GM12878 (cell line): ENCODE measurements at regions not wholly inside any gene's neighbourhood (a gene's known extent, or its start where the extent isn't known, plus 50 kb on each side); places are given as distances from the start of the nearest gene placed in this dataset.

Source experiments
- ATAC-seq: fragments of 200-7000 bp; cut with Tn5 transposase; 3 replicates; pipeline ENCODE4 v1.9.1; 2020; ENCODE audit warnings: mild to moderate bottlenecking, moderate library complexity
- BruUV-seq: library from RNA; stranded (reverse); fragments of 400-500 nt; replicated peaks from 2 replicates; lab custom pipeline; 2021; lab: Mats Ljungman, UMichigan
- CTCF ChIA-PET: fragments of 300-600 bp; sonication (Branson Sonifier 250); formaldehyde crosslinking; extraction: SDS; loops from one replicate; lab custom pipeline; 2021; ENCODE audit warnings: inconsistent platforms; lab: Yijun Ruan, JAX
- POLR2A ChIA-PET: fragments of 350-600 bp; formaldehyde crosslinking; extraction: SDS; loops from one replicate; lab custom pipeline; 2021; ENCODE audit warnings: inconsistent platforms; lab: Charles Lee
- RAD21 ChIA-PET: fragments of 300-600 bp; sonication (Branson Sonifier 250); formaldehyde crosslinking; loops from one replicate; lab custom pipeline; 2023; ENCODE audit warnings: antibody characterized with exemption; ENCODE audit not compliant: unreplicated experiment; lab: Charles Lee
- SMC1A ChIA-PET: fragments of 300-600 bp; sonication (Branson Sonifier 250); formaldehyde crosslinking; loops from one replicate; lab custom pipeline; 2023; ENCODE audit not compliant: unreplicated experiment, uncharacterized antibody; lab: Charles Lee
- DNase-seq: peaks from one replicate; pipeline ENCODE4 v3.0.0-alpha.2; 2011; ENCODE audit warnings: low read depth, low spot score
- FAIRE-seq: peaks from 3 replicates; lab custom pipeline; 2011; peaks lifted over from hg19 to GRCh38; lab: Jason Lieb, UNC
- H2AFZ ChIP-seq: 2 replicates; pipeline ENCODE4 v1.6.0; 2011; ENCODE audit warnings: low read depth, low read length, control low read depth; ENCODE audit not compliant: control insufficient read depth
- H3K27ac ChIP-seq: 2 replicates; pipeline ENCODE4 v1.5.1; 2011; ENCODE audit warnings: control low read depth; ENCODE audit not compliant: control insufficient read depth, insufficient read depth
- H3K27me3 ChIP-seq, 2 experiments: replicated peaks in 1 of 2; 2 replicates each; pipeline versions ENCODE4 v1.6.0 to v1.6.1; 2011; ENCODE audit warnings: low read length in 1 of 2; ENCODE audit not compliant: control insufficient read depth in 2 of 2, insufficient read depth in 2 of 2
- H3K36me3 ChIP-seq, 2 experiments: 2 replicates each; pipeline ENCODE4 v1.5.1; 2011; ENCODE audit warnings: low read length in 1 of 2; ENCODE audit not compliant: control insufficient read depth in 2 of 2, insufficient read depth in 2 of 2
- H3K4me1 ChIP-seq: 2 replicates; pipeline ENCODE4 v1.6.1; 2011; ENCODE audit warnings: mild to moderate bottlenecking, low read length, moderate library complexity, mixed read lengths; ENCODE audit not compliant: control insufficient read depth, insufficient read depth
- H3K4me2 ChIP-seq: 2 replicates; pipeline ENCODE4 v1.6.0; 2011; ENCODE audit warnings: control low read depth; ENCODE audit not compliant: control insufficient read depth, insufficient read depth
- H3K4me3 ChIP-seq: fragments of 200-600 bp; sonication (generic); 2 replicates; pipeline ENCODE4 v1.5.1; 2016
- H3K79me2 ChIP-seq: 2 replicates; pipeline ENCODE4 v1.6.0; 2011; ENCODE audit warnings: low read length; ENCODE audit not compliant: control insufficient read depth, insufficient read depth
- H3K9ac ChIP-seq: 2 replicates; pipeline ENCODE4 v1.8.0; 2011; ENCODE audit warnings: low read length, control low read depth, mixed read lengths; ENCODE audit not compliant: control insufficient read depth, insufficient read depth
- H3K9me3 ChIP-seq: replicated peaks from 3 replicates; pipeline ENCODE4 v1.5.1; 2011; ENCODE audit warnings: mild to moderate bottlenecking, low read length; ENCODE audit not compliant: control insufficient read depth, insufficient read depth
- H4K20me1 ChIP-seq: 2 replicates; pipeline ENCODE4 v1.6.0; 2011; ENCODE audit not compliant: control insufficient read depth, insufficient read depth
- CBX3 ChIP-seq: fragments of 200-600 bp; sonication (generic); IDR thresholded peaks from 2 replicates; pipeline ENCODE4 v1.6.1; 2016; ENCODE audit warnings: low read depth, borderline replicate concordance
- CHD1 ChIP-seq: IDR thresholded peaks from 2 replicates; pipeline ENCODE4 v1.6.1; 2012; ENCODE audit warnings: low read depth, low read length, improper control_type of control experiment
- CHD2 ChIP-seq: IDR thresholded peaks from 2 replicates; pipeline ENCODE4 v1.6.1; 2011; ENCODE audit warnings: low read depth, low read length, improper control_type of control experiment, borderline replicate concordance
- CREM ChIP-seq: IDR thresholded peaks from 2 replicates; pipeline ENCODE4 v1.6.1; 2014; ENCODE audit warnings: antibody characterized with exemption, low read depth
- ESRRA ChIP-seq: IDR thresholded peaks from 2 replicates; pipeline ENCODE4 v1.6.1; 2012; ENCODE audit warnings: mild to moderate bottlenecking, low read length, improper control_type of control experiment
- HDAC2 ChIP-seq: fragments of 200-600 bp; sonication (generic); IDR thresholded peaks from 2 replicates; pipeline ENCODE4 v1.6.1; 2017
- HDAC6 ChIP-seq: fragments of 200-600 bp; sonication (generic); IDR thresholded peaks from one replicate; pipeline ENCODE4 v1.8.0; 2017; ENCODE audit warnings: antibody characterized with exemption; ENCODE audit not compliant: unreplicated experiment
- MYC ChIP-seq: IDR thresholded peaks from 2 replicates; pipeline ENCODE4 v1.6.1; 2011; ENCODE audit warnings: mild to moderate bottlenecking, low read length, moderate library complexity, inconsistent platforms; ENCODE audit not compliant: insufficient read depth, insufficient replicate concordance, insufficient read length, severe bottlenecking
- NBN ChIP-seq: fragments of 450-650 bp; IDR thresholded peaks from 2 replicates; pipeline ENCODE4 v1.6.1; 2016
- NR2F1 ChIP-seq: fragments of 450-650 bp; conservative IDR thresholded peaks from 2 replicates; pipeline ENCODE4 v1.6.1; 2017; ENCODE audit warnings: mild to moderate bottlenecking
- POLR2AphosphoS5 ChIP-seq: IDR thresholded peaks from 2 replicates; pipeline ENCODE4 v1.6.1; 2011; ENCODE audit warnings: mild to moderate bottlenecking, low read length, inconsistent platforms
- RFX5 ChIP-seq: IDR thresholded peaks from 2 replicates; pipeline ENCODE4 v1.6.1; 2011; ENCODE audit warnings: low read depth, low read length, improper control_type of control experiment
- RUNX3 ChIP-seq: IDR thresholded peaks from 2 replicates; pipeline ENCODE4 v1.6.1; 2012; ENCODE audit warnings: low read length, inconsistent platforms
- ZZZ3 ChIP-seq: IDR thresholded peaks from 2 replicates; pipeline ENCODE4 v1.6.1; 2011; ENCODE audit warnings: low read depth; ENCODE audit not compliant: control insufficient read depth, insufficient read length
- WGBS: methylation state at CpG from one replicate; pipeline ENCODE4 v1.1.6; 2016; ENCODE audit warnings: low lambda C conversion rate; ENCODE audit not compliant: insufficient replicate concordance, insufficient coverage; ENCODE audit errors: missing lambda C conversion rate; 5-methylcytosine and 5-hydroxymethylcytosine counted together
- in situ Hi-C: fragments of 300-500 bp; cut with MboI; formaldehyde crosslinking; loops from 9 replicates; pipeline ENCODE4 v1.14.3; 2018; ENCODE audit warnings: mixed read lengths
- intact Hi-C: fragments of 100-400 bp; cut with micrococcal nuclease; formaldehyde crosslinking; loops from one replicate; pipeline ENCODE4 v1.14.2; 2022; ENCODE audit not compliant: unreplicated experiment
- TF ChIP-seq, protein P1 (sequence below): fragments of 450-650 bp; IDR thresholded peaks from 2 replicates; pipeline ENCODE4 v1.6.1; 2017; ENCODE audit warnings: mild to moderate bottlenecking, moderate library complexity
- TF ChIP-seq, protein P2 (sequence below): IDR thresholded peaks from 2 replicates; pipeline ENCODE4 v1.6.1; 2011; ENCODE audit warnings: low read depth, mild to moderate bottlenecking, low read length, moderate library complexity, borderline replicate concordance; ENCODE audit errors: extremely low read depth
- TF ChIP-seq, protein P3 (sequence below), 3 experiments: IDR thresholded peaks in 2 of 3; conservative IDR thresholded peaks in 1 of 3; 2 replicates each; pipeline ENCODE4 v1.5.1; 2011; ENCODE audit warnings: low read depth in 3 of 3, low read length in 3 of 3, mild to moderate bottlenecking in 3 of 3, control low read depth in 2 of 3, moderate library complexity in 2 of 3, inconsistent platforms in 1 of 3, mixed read lengths in 1 of 3; ENCODE audit not compliant: control insufficient read depth in 2 of 3, insufficient read depth in 1 of 3; ENCODE audit errors: extremely low read depth in 1 of 3

DNA sequence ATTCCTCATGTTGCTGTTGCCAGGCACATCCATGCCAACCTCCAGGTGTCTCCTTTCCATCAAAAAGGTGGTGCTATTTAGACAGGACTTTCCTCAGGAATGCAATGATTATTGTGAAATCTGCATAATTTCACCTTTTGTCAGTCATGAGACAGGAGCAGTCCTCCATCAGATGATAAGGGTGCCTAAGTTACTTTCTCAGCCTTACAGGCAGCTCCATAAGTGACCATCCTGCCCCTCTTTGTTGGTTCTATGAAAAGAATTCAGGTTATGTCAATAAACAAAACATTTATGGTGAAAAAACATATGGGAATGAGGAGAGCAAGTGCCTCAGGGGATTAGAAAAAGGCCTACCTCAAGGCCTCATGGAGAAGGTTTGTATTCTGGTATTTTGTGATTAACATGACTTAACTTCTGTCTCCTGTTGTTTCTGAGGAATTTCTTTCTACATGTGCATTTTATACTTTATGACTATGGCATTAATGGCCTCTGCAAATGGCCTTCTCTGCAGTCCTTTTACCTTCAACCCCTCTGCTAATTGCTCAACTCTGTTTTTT is 110.3 kb upstream of the DIAPH3 start (continued):
- TF ChIP-seq, protein P1, sequence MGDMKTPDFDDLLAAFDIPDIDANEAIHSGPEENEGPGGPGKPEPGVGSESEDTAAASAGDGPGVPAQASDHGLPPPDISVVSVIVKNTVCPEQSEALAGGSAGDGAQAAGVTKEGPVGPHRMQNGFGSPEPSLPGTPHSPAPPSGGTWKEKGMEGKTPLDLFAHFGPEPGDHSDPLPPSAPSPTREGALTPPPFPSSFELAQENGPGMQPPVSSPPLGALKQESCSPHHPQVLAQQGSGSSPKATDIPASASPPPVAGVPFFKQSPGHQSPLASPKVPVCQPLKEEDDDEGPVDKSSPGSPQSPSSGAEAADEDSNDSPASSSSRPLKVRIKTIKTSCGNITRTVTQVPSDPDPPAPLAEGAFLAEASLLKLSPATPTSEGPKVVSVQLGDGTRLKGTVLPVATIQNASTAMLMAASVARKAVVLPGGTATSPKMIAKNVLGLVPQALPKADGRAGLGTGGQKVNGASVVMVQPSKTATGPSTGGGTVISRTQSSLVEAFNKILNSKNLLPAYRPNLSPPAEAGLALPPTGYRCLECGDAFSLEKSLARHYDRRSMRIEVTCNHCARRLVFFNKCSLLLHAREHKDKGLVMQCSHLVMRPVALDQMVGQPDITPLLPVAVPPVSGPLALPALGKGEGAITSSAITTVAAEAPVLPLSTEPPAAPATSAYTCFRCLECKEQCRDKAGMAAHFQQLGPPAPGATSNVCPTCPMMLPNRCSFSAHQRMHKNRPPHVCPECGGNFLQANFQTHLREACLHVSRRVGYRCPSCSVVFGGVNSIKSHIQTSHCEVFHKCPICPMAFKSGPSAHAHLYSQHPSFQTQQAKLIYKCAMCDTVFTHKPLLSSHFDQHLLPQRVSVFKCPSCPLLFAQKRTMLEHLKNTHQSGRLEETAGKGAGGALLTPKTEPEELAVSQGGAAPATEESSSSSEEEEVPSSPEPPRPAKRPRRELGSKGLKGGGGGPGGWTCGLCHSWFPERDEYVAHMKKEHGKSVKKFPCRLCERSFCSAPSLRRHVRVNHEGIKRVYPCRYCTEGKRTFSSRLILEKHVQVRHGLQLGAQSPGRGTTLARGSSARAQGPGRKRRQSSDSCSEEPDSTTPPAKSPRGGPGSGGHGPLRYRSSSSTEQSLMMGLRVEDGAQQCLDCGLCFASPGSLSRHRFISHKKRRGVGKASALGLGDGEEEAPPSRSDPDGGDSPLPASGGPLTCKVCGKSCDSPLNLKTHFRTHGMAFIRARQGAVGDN = no peak
- TF ChIP-seq ZZZ3 = no peak
- TF ChIP-seq ESRRA = no peak
- TF ChIP-seq RFX5 = no peak
- TF ChIP-seq, all 136 proteins: peak for 0

DNA sequence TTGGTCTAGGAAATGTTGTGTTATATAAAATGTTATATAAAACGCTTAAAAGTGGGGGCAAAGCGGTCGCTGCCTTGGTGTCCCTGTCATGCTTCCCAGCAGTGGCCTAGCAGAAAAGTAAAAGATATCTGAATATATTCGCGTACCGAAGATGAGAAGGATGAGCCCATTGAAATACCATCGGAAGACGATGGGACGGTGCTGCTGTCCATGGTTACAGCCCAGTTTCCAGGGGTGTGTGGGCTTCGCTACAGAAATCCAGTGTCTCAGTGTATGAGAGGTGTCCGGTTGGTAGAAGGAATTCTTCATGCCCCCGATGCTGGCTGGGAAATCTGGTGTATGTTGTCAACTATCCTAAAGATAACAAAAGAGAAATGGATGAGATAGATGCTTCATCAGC is 110.9 kb upstream of the DIAPH3 start:
- no peak overlapping the region for H3K27ac ChIP-seq
- no peaks in the 10 kb centered on the region for H4K20me1 ChIP-seq
- ChIA-PET CTCF (no interaction called here), SMC1A (no interaction called here), POLR2A (no interaction called here), RAD21 (no interaction called here)
- 85% methylated on average over 12 of the region's 12 CpGs for WGBS
- no peaks in the 10 kb centered on the region for H3K9me3 ChIP-seq
- no peaks in the 10 kb centered on the region for H3K36me3 ChIP-seq
- no peak overlapping the region for H2AFZ ChIP-seq
- DNase-seq (no peak), ATAC-seq (no peak), FAIRE-seq (no peak)
- H3K9ac ChIP-seq = no peak overlapping the region
- H3K4me3 ChIP-seq = no peak overlapping the region
- intact Hi-C loops = no loop called here
- H3K4me1 ChIP-seq = no peaks in the 10 kb centered on the region
- H3K79me2 ChIP-seq = no peaks in the 10 kb centered on the region
- no peak overlapping the region for H3K4me2 ChIP-seq
- H3K27me3 ChIP-seq = no peaks in the 10 kb centered on the region
- BruUV-seq = no TSS peak
- in situ Hi-C loops = no loop called here
- TF ChIP-seq NR2F1 = no peak
- TF ChIP-seq HDAC2 = no peak
- TF ChIP-seq RUNX3 = no peak
- TF ChIP-seq, protein P2, sequence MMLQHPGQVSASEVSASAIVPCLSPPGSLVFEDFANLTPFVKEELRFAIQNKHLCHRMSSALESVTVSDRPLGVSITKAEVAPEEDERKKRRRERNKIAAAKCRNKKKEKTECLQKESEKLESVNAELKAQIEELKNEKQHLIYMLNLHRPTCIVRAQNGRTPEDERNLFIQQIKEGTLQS = no peak
- TF ChIP-seq MYC = no peak
- TF ChIP-seq NBN = no peak
- TF ChIP-seq ESRRA = no peak
- TF ChIP-seq CHD2 = no peak
- no peak for TF ChIP-seq POLR2AphosphoS5
- no peak for TF ChIP-seq CREM
- TF ChIP-seq CHD1 = no peak
- TF ChIP-seq HDAC6 = no peak
- TF ChIP-seq CBX3 = no peak
- TF ChIP-seq, protein P3, sequence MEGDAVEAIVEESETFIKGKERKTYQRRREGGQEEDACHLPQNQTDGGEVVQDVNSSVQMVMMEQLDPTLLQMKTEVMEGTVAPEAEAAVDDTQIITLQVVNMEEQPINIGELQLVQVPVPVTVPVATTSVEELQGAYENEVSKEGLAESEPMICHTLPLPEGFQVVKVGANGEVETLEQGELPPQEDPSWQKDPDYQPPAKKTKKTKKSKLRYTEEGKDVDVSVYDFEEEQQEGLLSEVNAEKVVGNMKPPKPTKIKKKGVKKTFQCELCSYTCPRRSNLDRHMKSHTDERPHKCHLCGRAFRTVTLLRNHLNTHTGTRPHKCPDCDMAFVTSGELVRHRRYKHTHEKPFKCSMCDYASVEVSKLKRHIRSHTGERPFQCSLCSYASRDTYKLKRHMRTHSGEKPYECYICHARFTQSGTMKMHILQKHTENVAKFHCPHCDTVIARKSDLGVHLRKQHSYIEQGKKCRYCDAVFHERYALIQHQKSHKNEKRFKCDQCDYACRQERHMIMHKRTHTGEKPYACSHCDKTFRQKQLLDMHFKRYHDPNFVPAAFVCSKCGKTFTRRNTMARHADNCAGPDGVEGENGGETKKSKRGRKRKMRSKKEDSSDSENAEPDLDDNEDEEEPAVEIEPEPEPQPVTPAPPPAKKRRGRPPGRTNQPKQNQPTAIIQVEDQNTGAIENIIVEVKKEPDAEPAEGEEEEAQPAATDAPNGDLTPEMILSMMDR (IDR thresholded peaks at IDR 0.05 in 2 of 3, conservative IDR thresholded peaks at IDR 0.05 in 1 of 3; ENCODE audit: control insufficient read depth in 2 of 3, extremely low read depth in 1 of 3, insufficient read depth in 1 of 3, low read depth in 3 of 3, low read length in 3 of 3) = no peak
